K562 (cell line): ENCODE measurements at regions not wholly inside any gene's neighbourhood (a gene's known extent, or its start where the extent isn't known, plus 50 kb on each side); places are given as distances from the start of the nearest gene placed in this dataset.

Experiments
- TBL1XR1 ChIP-seq, 2 experiments: IDR thresholded peaks; 2 replicates each; pipeline ENCODE4 v1.6.1; 2012; ENCODE audit warnings: improper control_type of control experiment in 2 of 2, low read length in 2 of 2, mild to moderate bottlenecking in 1 of 2
- TF ChIP-seq, protein P1 (sequence below): fragments of 450-650 bp; IDR thresholded peaks from 2 replicates; pipeline ENCODE4 v1.6.1; 2016; ENCODE audit warnings: mild to moderate bottlenecking, moderate library complexity
- TF ChIP-seq, protein P2 (sequence below): sonication (generic); IDR thresholded peaks from 2 replicates; pipeline ENCODE4 v1.6.1; 2016

DNA sequence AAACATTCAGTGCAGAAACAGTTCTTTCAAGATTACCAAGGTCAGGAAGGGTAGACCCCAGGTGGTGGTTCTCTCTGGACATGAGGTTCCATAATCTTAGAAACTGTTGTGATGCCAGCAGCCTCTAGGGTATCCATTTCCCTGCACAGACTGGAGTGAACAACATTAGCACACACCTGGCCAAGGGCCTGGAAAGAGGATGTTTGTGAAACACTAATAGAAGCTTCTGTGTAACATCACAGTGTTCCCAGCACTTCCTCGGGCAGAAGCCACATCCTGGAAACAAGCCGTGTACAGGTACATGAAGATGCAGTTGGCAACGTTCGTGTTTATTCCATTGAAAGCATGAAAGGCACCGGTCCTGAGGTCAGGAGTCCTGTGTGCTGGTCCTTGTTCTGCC is 598.2 kb upstream of the KLF4 start (continued):
- TF ChIP-seq, protein P1, sequence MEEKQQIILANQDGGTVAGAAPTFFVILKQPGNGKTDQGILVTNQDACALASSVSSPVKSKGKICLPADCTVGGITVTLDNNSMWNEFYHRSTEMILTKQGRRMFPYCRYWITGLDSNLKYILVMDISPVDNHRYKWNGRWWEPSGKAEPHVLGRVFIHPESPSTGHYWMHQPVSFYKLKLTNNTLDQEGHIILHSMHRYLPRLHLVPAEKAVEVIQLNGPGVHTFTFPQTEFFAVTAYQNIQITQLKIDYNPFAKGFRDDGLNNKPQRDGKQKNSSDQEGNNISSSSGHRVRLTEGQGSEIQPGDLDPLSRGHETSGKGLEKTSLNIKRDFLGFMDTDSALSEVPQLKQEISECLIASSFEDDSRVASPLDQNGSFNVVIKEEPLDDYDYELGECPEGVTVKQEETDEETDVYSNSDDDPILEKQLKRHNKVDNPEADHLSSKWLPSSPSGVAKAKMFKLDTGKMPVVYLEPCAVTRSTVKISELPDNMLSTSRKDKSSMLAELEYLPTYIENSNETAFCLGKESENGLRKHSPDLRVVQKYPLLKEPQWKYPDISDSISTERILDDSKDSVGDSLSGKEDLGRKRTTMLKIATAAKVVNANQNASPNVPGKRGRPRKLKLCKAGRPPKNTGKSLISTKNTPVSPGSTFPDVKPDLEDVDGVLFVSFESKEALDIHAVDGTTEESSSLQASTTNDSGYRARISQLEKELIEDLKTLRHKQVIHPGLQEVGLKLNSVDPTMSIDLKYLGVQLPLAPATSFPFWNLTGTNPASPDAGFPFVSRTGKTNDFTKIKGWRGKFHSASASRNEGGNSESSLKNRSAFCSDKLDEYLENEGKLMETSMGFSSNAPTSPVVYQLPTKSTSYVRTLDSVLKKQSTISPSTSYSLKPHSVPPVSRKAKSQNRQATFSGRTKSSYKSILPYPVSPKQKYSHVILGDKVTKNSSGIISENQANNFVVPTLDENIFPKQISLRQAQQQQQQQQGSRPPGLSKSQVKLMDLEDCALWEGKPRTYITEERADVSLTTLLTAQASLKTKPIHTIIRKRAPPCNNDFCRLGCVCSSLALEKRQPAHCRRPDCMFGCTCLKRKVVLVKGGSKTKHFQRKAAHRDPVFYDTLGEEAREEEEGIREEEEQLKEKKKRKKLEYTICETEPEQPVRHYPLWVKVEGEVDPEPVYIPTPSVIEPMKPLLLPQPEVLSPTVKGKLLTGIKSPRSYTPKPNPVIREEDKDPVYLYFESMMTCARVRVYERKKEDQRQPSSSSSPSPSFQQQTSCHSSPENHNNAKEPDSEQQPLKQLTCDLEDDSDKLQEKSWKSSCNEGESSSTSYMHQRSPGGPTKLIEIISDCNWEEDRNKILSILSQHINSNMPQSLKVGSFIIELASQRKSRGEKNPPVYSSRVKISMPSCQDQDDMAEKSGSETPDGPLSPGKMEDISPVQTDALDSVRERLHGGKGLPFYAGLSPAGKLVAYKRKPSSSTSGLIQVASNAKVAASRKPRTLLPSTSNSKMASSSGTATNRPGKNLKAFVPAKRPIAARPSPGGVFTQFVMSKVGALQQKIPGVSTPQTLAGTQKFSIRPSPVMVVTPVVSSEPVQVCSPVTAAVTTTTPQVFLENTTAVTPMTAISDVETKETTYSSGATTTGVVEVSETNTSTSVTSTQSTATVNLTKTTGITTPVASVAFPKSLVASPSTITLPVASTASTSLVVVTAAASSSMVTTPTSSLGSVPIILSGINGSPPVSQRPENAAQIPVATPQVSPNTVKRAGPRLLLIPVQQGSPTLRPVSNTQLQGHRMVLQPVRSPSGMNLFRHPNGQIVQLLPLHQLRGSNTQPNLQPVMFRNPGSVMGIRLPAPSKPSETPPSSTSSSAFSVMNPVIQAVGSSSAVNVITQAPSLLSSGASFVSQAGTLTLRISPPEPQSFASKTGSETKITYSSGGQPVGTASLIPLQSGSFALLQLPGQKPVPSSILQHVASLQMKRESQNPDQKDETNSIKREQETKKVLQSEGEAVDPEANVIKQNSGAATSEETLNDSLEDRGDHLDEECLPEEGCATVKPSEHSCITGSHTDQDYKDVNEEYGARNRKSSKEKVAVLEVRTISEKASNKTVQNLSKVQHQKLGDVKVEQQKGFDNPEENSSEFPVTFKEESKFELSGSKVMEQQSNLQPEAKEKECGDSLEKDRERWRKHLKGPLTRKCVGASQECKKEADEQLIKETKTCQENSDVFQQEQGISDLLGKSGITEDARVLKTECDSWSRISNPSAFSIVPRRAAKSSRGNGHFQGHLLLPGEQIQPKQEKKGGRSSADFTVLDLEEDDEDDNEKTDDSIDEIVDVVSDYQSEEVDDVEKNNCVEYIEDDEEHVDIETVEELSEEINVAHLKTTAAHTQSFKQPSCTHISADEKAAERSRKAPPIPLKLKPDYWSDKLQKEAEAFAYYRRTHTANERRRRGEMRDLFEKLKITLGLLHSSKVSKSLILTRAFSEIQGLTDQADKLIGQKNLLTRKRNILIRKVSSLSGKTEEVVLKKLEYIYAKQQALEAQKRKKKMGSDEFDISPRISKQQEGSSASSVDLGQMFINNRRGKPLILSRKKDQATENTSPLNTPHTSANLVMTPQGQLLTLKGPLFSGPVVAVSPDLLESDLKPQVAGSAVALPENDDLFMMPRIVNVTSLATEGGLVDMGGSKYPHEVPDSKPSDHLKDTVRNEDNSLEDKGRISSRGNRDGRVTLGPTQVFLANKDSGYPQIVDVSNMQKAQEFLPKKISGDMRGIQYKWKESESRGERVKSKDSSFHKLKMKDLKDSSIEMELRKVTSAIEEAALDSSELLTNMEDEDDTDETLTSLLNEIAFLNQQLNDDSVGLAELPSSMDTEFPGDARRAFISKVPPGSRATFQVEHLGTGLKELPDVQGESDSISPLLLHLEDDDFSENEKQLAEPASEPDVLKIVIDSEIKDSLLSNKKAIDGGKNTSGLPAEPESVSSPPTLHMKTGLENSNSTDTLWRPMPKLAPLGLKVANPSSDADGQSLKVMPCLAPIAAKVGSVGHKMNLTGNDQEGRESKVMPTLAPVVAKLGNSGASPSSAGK: no peak
- no peak for TF ChIP-seq TBL1XR1 (IDR thresholded peaks at IDR 0.05; ENCODE audit: low read length in 2 of 2)
- TF ChIP-seq, protein P2, sequence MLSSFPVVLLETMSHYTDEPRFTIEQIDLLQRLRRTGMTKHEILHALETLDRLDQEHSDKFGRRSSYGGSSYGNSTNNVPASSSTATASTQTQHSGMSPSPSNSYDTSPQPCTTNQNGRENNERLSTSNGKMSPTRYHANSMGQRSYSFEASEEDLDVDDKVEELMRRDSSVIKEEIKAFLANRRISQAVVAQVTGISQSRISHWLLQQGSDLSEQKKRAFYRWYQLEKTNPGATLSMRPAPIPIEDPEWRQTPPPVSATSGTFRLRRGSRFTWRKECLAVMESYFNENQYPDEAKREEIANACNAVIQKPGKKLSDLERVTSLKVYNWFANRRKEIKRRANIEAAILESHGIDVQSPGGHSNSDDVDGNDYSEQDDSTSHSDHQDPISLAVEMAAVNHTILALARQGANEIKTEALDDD: no peak
